Upper lobe of right lung (tissue), 1 donor: ENCODE measurements at regions not wholly inside any gene's neighbourhood (a gene's known extent, or its start where the extent isn't known, plus 50 kb on each side); places are given as distances from the start of the nearest gene placed in this dataset.

ENCODE experiments used
- ATAC-seq: fragments of 200-7000 bp; cut with Tn5 transposase; one replicate; pipeline ENCODE4 v1.9.1; 2020; ENCODE audit warnings: mild to moderate bottlenecking, moderate library complexity
- DNase-seq: peaks from one replicate; pipeline ENCODE4 v3.0.0-alpha.2; 2020
- H3K27ac ChIP-seq: fragments of 200-600 bp; one replicate; pipeline ENCODE4 v1.8.0; 2022
- H3K27me3 ChIP-seq: fragments of 200-600 bp; one replicate; pipeline ENCODE4 v1.8.0; 2022; ENCODE audit warnings: mild to moderate bottlenecking
- H3K36me3 ChIP-seq: fragments of 200-600 bp; one replicate; pipeline ENCODE4 v1.8.0; 2022
- H3K4me1 ChIP-seq: fragments of 200-600 bp; one replicate; pipeline ENCODE4 v1.8.0; 2022
- H3K4me3 ChIP-seq: fragments of 200-600 bp; one replicate; pipeline ENCODE4 v1.8.0; 2022; ENCODE audit warnings: mild to moderate bottlenecking
- H3K9me3 ChIP-seq: fragments of 200-600 bp; one replicate; pipeline ENCODE4 v1.8.0; 2022
- intact Hi-C: fragments of 100-400 bp; cut with DNase I; formaldehyde crosslinking; loops from one replicate; pipeline ENCODE4 v1.11.0; 2022
- TF ChIP-seq, protein P1 (sequence below): fragments of 200-600 bp; IDR thresholded peaks from one replicate; pipeline ENCODE4 v1.8.0; 2022; ENCODE audit warnings: antibody characterized with exemption
- donor health status: DM: no; HTN: yes; CAD: no; lungs with severe emphysema.

DNA sequence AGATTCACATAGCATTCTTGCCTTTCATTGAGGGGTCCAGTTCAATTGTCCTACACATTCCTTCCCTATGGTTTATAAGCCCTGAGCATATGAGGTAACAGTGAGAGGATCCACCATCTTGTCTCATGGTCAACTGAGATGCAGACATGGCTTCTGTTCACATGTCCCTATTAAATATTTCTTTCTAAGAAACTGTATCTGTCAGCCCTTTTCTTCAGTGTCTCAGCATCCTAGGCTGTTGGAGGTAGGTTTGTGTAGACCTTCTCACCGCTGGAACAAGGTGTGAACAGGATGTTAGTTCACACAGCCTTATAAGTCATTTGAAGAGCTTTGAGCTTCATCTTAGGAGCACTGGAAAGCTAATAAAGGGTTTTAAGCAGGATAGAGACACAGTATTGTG, 110.3 kb upstream of the EDNRB start:
- Histone ChIP-seq H3K27me3 (no peaks in the 10 kb centered on the region), H3K9me3 (no peaks in the 10 kb centered on the region), H3K36me3 (no peaks in the 10 kb centered on the region), H3K4me1 (no peaks in the 10 kb centered on the region), H3K27ac (no peak overlapping the region), H3K4me3 (no peak overlapping the region)
- TF ChIP-seq, protein P1, sequence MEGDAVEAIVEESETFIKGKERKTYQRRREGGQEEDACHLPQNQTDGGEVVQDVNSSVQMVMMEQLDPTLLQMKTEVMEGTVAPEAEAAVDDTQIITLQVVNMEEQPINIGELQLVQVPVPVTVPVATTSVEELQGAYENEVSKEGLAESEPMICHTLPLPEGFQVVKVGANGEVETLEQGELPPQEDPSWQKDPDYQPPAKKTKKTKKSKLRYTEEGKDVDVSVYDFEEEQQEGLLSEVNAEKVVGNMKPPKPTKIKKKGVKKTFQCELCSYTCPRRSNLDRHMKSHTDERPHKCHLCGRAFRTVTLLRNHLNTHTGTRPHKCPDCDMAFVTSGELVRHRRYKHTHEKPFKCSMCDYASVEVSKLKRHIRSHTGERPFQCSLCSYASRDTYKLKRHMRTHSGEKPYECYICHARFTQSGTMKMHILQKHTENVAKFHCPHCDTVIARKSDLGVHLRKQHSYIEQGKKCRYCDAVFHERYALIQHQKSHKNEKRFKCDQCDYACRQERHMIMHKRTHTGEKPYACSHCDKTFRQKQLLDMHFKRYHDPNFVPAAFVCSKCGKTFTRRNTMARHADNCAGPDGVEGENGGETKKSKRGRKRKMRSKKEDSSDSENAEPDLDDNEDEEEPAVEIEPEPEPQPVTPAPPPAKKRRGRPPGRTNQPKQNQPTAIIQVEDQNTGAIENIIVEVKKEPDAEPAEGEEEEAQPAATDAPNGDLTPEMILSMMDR: no peak
- intact Hi-C loops: no loop called here
- DNase-seq: no peak
- no peak for ATAC-seq

GRCh38 chr13:78024996-78025395, 106.4 kb upstream of the EDNRB start:
- no peak overlapping the region for H3K4me3 ChIP-seq
- no peak for DNase-seq
- no peaks in the 10 kb centered on the region for H3K4me1 ChIP-seq
- TF ChIP-seq, protein P1: no peak
- H3K9me3 ChIP-seq: no peaks in the 10 kb centered on the region
- H3K36me3 ChIP-seq: no peaks in the 10 kb centered on the region
- no peaks in the 10 kb centered on the region for H3K27me3 ChIP-seq
- ATAC-seq: no peak
- H3K27ac ChIP-seq: no peak overlapping the region
- intact Hi-C loops: no loop called here

GRCh38 chr13:78022164-78022877, 103.7 kb upstream of the EDNRB start:
- TF ChIP-seq, protein P1: no peak
- intact Hi-C loops: no loop called here
- H3K4me3 ChIP-seq: no peak overlapping the region
- no peak overlapping the region for H3K27ac ChIP-seq
- DNase-seq (no peak), ATAC-seq (peak; percentile 92)
- no peaks in the 10 kb centered on the region for H3K9me3 ChIP-seq
- H3K36me3 ChIP-seq: no peaks in the 10 kb centered on the region
- H3K27me3 ChIP-seq: no peaks in the 10 kb centered on the region
- no peaks in the 10 kb centered on the region for H3K4me1 ChIP-seq

DNA sequence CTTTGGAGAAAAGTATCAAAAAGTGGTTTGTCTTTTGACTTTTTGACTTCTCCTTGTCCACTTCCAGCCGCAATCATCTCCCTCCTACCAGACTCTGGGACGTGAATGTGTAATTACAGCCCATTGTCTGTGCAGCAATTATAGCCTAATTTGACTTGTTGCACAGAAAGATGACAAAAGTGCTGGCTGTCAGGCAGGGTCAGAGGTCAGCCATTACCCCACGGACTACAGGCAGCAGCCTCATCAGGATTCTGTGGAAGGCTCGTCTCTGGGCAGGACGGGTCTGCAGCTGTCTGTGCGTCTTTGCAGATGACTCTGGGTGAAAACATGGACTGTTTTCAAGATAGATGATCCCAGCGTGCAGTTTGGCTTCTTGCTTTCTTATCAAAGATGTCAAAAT, 102.2 kb upstream of the EDNRB start:
- TF ChIP-seq, protein P1: no peak
- H3K27ac ChIP-seq: no peak overlapping the region
- no peaks in the 10 kb centered on the region for H3K9me3 ChIP-seq
- H3K4me3 ChIP-seq: no peak overlapping the region
- no peaks in the 10 kb centered on the region for H3K27me3 ChIP-seq
- no peaks in the 10 kb centered on the region for H3K4me1 ChIP-seq
- intact Hi-C loops: no loop called here
- no peaks in the 10 kb centered on the region for H3K36me3 ChIP-seq
- DNase-seq: no peak
- no peak for ATAC-seq

DNA sequence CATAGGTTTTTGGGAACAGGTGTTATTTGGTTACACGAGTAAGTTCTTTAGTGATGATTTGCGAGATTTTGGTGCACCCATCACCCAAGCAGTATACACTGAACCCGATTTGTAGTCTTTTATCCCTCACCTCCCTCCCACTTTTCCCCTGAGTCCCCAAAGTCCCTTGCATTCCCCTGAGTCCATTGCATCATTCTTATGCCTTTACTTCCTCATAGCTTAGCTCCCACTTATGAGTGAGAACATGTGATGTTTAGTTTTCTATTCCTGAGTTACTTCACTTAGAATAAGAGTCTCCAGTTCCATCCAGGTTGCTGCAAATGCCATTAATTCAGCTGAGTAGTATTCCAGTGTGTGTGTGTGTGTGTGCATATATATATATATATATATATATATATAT, 97.2 kb upstream of the EDNRB start:
- H3K4me1 ChIP-seq: no peaks in the 10 kb centered on the region
- H3K9me3 ChIP-seq: no peaks in the 10 kb centered on the region
- ATAC-seq (peak; percentile 77), DNase-seq (no peak)
- no peak overlapping the region for H3K27ac ChIP-seq
- no peaks in the 10 kb centered on the region for H3K27me3 ChIP-seq
- no peaks in the 10 kb centered on the region for H3K36me3 ChIP-seq
- TF ChIP-seq, protein P1: no peak
- no peak overlapping the region for H3K4me3 ChIP-seq
- intact Hi-C loops: no loop called here

DNA sequence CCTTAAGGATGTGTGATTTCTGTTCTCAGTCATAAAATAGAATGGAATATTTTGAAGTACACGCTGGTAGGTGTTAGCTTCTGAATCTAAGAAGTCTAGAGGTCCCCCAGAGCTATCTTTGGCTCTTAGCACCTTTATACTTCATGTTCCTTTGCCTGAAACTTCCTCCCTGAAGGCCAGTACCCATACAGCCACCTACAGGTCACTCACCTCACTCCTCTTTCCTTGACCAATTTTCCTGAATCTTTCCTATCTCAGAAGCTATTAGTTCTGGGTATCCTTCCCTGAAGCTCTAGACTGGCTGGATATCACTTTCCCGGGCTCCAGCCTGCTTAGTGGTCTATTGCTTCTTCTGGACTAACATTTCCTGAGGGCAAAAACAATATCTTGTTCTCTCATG, 93.4 kb upstream of the EDNRB start:
- Histone ChIP-seq H3K9me3 (no peaks in the 10 kb centered on the region), H3K27ac (no peak overlapping the region), H3K4me3 (no peak overlapping the region), H3K4me1 (no peaks in the 10 kb centered on the region), H3K27me3 (no peaks in the 10 kb centered on the region), H3K36me3 (no peaks in the 10 kb centered on the region)
- DNase-seq: no peak
- intact Hi-C loops: no loop called here
- TF ChIP-seq, protein P1: no peak
- no peak for ATAC-seq
